ENCODE measurements at regions not wholly inside any gene's neighbourhood (a gene's known extent, or its start where the extent isn't known, plus 50 kb on each side); places are given as distances from the start of the nearest gene placed in this dataset.
"Not testable (repeated sequence)": the region's sequence is repeated elsewhere in the genome, so short reads cannot be mapped to it uniquely, and the experiment has no call there.

GRCh38 chr12:28036940-28037339 lies 64.4 kb upstream of the PTHLH start:
- no peak overlapping the region for H3K4me3 ChIP-seq (ENCODE audit: low read depth, low read length)
- H3K27me3 ChIP-seq (ENCODE audit: insufficient read depth, low read depth, severe bottlenecking) = no peaks in the 10 kb centered on the region
- H3K9me3 ChIP-seq (ENCODE audit: severe bottlenecking) = no peaks in the 10 kb centered on the region
- TF ChIP-seq CTCF (IDR thresholded peaks at IDR 0.05; ENCODE audit: low read depth, low read length) = no peak
- DNase-seq = no peak
- no peaks in the 10 kb centered on the region for H3K36me3 ChIP-seq
- H3K27ac ChIP-seq = no peak overlapping the region

GRCh38 chr12:28040246-28040645 lies 67.7 kb upstream of the PTHLH start:
- Histone ChIP-seq H3K27ac (no peak overlapping the region), H3K4me3 (ENCODE audit: low read depth, low read length) (no peak overlapping the region), H3K36me3 (no peaks in the 10 kb centered on the region), H3K27me3 (ENCODE audit: insufficient read depth, low read depth, severe bottlenecking) (no peaks in the 10 kb centered on the region), H3K9me3 (ENCODE audit: severe bottlenecking) (no peaks in the 10 kb centered on the region)
- no peak for TF ChIP-seq CTCF (IDR thresholded peaks at IDR 0.05; ENCODE audit: low read depth, low read length)
- peak; percentile 11 for DNase-seq

- not testable (repeated sequence) for DNase-seq; H3K27ac ChIP-seq; H3K9me3 ChIP-seq (ENCODE audit: severe bottlenecking); H3K36me3 ChIP-seq; H3K4me3 ChIP-seq (ENCODE audit: low read depth, low read length); H3K27me3 ChIP-seq (ENCODE audit: insufficient read depth, low read depth, severe bottlenecking)
These were observed 74.1 kb upstream of the PTHLH start for GRCh38 chr12:28046600-28046999.

- Histone ChIP-seq H3K27me3 (ENCODE audit: insufficient read depth, low read depth, severe bottlenecking) (no peaks in the 10 kb centered on the region), H3K36me3 (no peaks in the 10 kb centered on the region), H3K4me3 (ENCODE audit: low read depth, low read length) (no peak overlapping the region), H3K9me3 (ENCODE audit: severe bottlenecking) (peaks cover 5% of the 10 kb centered on the region), H3K27ac (no peak overlapping the region)
- no peak for TF ChIP-seq CTCF (IDR thresholded peaks at IDR 0.05; ENCODE audit: low read depth, low read length)
- no peak for DNase-seq
These were observed 78.1 kb upstream of the PTHLH start for GRCh38 chr12:28050606-28051005.

- H3K36me3 ChIP-seq = no peaks in the 10 kb centered on the region
- no peak for DNase-seq
- H3K4me3 ChIP-seq (ENCODE audit: low read depth, low read length) = no peak overlapping the region
- TF ChIP-seq CTCF (IDR thresholded peaks at IDR 0.05; ENCODE audit: low read depth, low read length) = no peak
- H3K9me3 ChIP-seq (ENCODE audit: severe bottlenecking) = peaks cover 1% of the 10 kb centered on the region
- no peak overlapping the region for H3K27ac ChIP-seq
- no peaks in the 10 kb centered on the region for H3K27me3 ChIP-seq (ENCODE audit: insufficient read depth, low read depth, severe bottlenecking)
These were observed 79.2 kb upstream of the PTHLH start for GRCh38 chr12:28051516-28052354.

- Histone ChIP-seq H3K27ac (no peak overlapping the region), H3K36me3 (no peaks in the 10 kb centered on the region), H3K9me3 (ENCODE audit: severe bottlenecking) (no peaks in the 10 kb centered on the region), H3K4me3 (ENCODE audit: low read depth, low read length) (no peak overlapping the region), H3K27me3 (ENCODE audit: insufficient read depth, low read depth, severe bottlenecking) (no peaks in the 10 kb centered on the region)
- no peak for DNase-seq
- TF ChIP-seq CTCF (IDR thresholded peaks at IDR 0.05; ENCODE audit: low read depth, low read length) = no peak
These were observed 81.0 kb upstream of the PTHLH start for GRCh38 chr12:28053564-28053963.
